K562 (cell line): ENCODE measurements at regions not wholly inside any gene's neighbourhood (a gene's known extent, or its start where the extent isn't known, plus 50 kb on each side); places are given as distances from the start of the nearest gene placed in this dataset.

ENCODE experiments used
- ATAC-seq: fragments of 200-7000 bp; cut with Tn5 transposase; 3 replicates; pipeline ENCODE4 v1.9.1; 2020; ENCODE audit warnings: moderate library complexity
- BruUV-seq: library from RNA; stranded (reverse); fragments of 400-500 nt; replicated peaks from 2 replicates; lab custom pipeline; 2021; lab: Mats Ljungman, UMichigan
- CTCF ChIA-PET: fragments of 300-600 bp; formaldehyde crosslinking; extraction: SDS; loops from one replicate; lab custom pipeline; 2021; ENCODE audit warnings: low intra/inter-chr PET ratio; lab: Yijun Ruan, JAX
- POLR2A ChIA-PET: fragments of 300-600, 350-650 bp; sonication (Branson Sonifier 250); formaldehyde crosslinking; extraction: SDS; loops from one replicate; lab custom pipeline; 2021; ENCODE audit warnings: antibody characterized with exemption, inconsistent platforms; lab: Yijun Ruan, JAX
- DNase-seq, 4 experiments: peaks; one replicate each; pipeline versions ENCODE4 v3.0.0 to v3.0.0-alpha.2; 2011 to 2018; ENCODE audit warnings: low spot score in 3 of 4, mixed read lengths in 3 of 4; ENCODE audit errors: extremely low read depth in 1 of 4
- FAIRE-seq: peaks from 2 replicates; lab custom pipeline; 2011; peaks lifted over from hg19 to GRCh38; lab: Jason Lieb, UNC
- H2AFZ ChIP-seq: 2 replicates; pipeline ENCODE4 v1.6.0; 2011; ENCODE audit warnings: low read depth, low read length, control low read depth, inconsistent platforms
- H3K27ac ChIP-seq: fragments of 200-600 bp; 3 replicates; pipeline ENCODE4 v1.8.0; 2011; ENCODE audit warnings: low read depth, mild to moderate bottlenecking, control low read depth, inconsistent platforms, low read length, moderate library complexity, mixed read lengths; ENCODE audit errors: extremely low read depth
- H3K27me3 ChIP-seq, 2 experiments: fragments of 300-600 bp in 1 of 2; 2 replicates in 1 of 2; 3 replicates in 1 of 2; pipeline versions ENCODE4 v1.6.0 to v1.8.0; 2011; ENCODE audit warnings: inconsistent platforms in 2 of 2, low read length in 2 of 2, mild to moderate bottlenecking in 1 of 2, mixed read lengths in 1 of 2, moderate library complexity in 1 of 2; ENCODE audit not compliant: control insufficient read depth in 2 of 2, insufficient read depth in 2 of 2
- H3K36me3 ChIP-seq: fragments of 300-600 bp; 3 replicates; pipeline ENCODE4 v1.8.0; 2011; ENCODE audit warnings: mild to moderate bottlenecking, low read length, inconsistent platforms; ENCODE audit not compliant: control insufficient read depth, insufficient read depth
- H3K4me1 ChIP-seq, 2 experiments: fragments of 200-600 bp in 1 of 2; replicated peaks in 1 of 2; 2 replicates in 1 of 2; 3 replicates in 1 of 2; pipeline versions ENCODE4 v1.5.1 to v1.8.0; 2011; ENCODE audit warnings: inconsistent platforms in 2 of 2, low read length in 2 of 2, mild to moderate bottlenecking in 1 of 2, mixed read lengths in 1 of 2, moderate library complexity in 1 of 2; ENCODE audit not compliant: control insufficient read depth in 2 of 2, insufficient read depth in 2 of 2
- H3K4me2 ChIP-seq: 2 replicates; pipeline ENCODE4 v1.6.1; 2011; ENCODE audit warnings: low read length, control low read depth, inconsistent platforms, mixed read lengths; ENCODE audit not compliant: insufficient read depth
- H3K4me3 ChIP-seq: fragments of 200-600 bp; sonication (generic), shearing (Covaris generic); 2 replicates; pipeline ENCODE4 v1.5.1; 2016; ENCODE audit warnings: control low read depth, inconsistent platforms
- H3K79me2 ChIP-seq: fragments of 200-600 bp; 3 replicates; pipeline ENCODE4 v1.8.0; 2011; ENCODE audit warnings: low read length, inconsistent platforms; ENCODE audit not compliant: control insufficient read depth, insufficient read depth
- H3K9ac ChIP-seq, 2 experiments: 2 replicates each; pipeline versions ENCODE4 v1.6.0 to v1.6.1; 2011; ENCODE audit warnings: low read depth in 2 of 2, low read length in 2 of 2, control low read depth in 1 of 2, inconsistent platforms in 1 of 2, mild to moderate bottlenecking in 1 of 2, mixed read lengths in 1 of 2; ENCODE audit not compliant: insufficient read depth in 1 of 2
- H3K9me1 ChIP-seq: one replicate; pipeline ENCODE4 v1.6.0; 2011; ENCODE audit warnings: inconsistent platforms, mild to moderate bottlenecking, low read length, moderate library complexity; ENCODE audit not compliant: control insufficient read depth, insufficient read depth
- H3K9me3 ChIP-seq: replicated peaks from 2 replicates; pipeline ENCODE4 v1.5.1; 2011; ENCODE audit warnings: low read depth, low read length, inconsistent platforms; ENCODE audit not compliant: control insufficient read depth, insufficient read depth
- H4K20me1 ChIP-seq: replicated peaks from 2 replicates; pipeline ENCODE4 v1.6.1; 2011; ENCODE audit warnings: low read length, inconsistent platforms, mixed read lengths; ENCODE audit not compliant: control insufficient read depth, insufficient read depth
- BCL6 ChIP-seq: fragments of 250-450 bp; sonication (Bioruptor Pico); IDR thresholded peaks from 2 replicates; pipeline ENCODE4 v1.4.0; 2020
- DDX20 ChIP-seq: fragments of 450-650 bp; IDR thresholded peaks from 2 replicates; pipeline ENCODE4 v1.6.1; 2016; ENCODE audit warnings: missing genetic modification characterization, low read depth, mild to moderate bottlenecking, missing compliant biosample characterization, moderate library complexity
- IRF1 ChIP-seq: sonication (generic); formaldehyde crosslinking; IDR thresholded peaks from 2 replicates; pipeline ENCODE4 v1.8.0; 2022; ENCODE audit warnings: missing genetic modification reagents, mild to moderate bottlenecking, borderline replicate concordance
- JUN ChIP-seq, 2 experiments: sonication (generic) in 1 of 2; formaldehyde crosslinking in 1 of 2; IDR thresholded peaks; 2 replicates each; pipeline versions ENCODE4 v1.6.1 to v1.8.0; 2012 to 2022; ENCODE audit warnings: borderline replicate concordance in 2 of 2, mild to moderate bottlenecking in 2 of 2, improper control_type of control experiment in 1 of 2, low read depth in 1 of 2, low read length in 1 of 2, missing genetic modification reagents in 1 of 2
- TEAD4 ChIP-seq, 2 experiments: sonication (generic) in 1 of 2; formaldehyde crosslinking in 1 of 2; IDR thresholded peaks; 2 replicates each; pipeline versions ENCODE4 v1.6.1 to v1.8.0; 2012 to 2022; ENCODE audit warnings: borderline replicate concordance in 1 of 2, inconsistent platforms in 1 of 2, low read length in 1 of 2, mild to moderate bottlenecking in 1 of 2, missing genetic modification reagents in 1 of 2
- ZC3H8 ChIP-seq: fragments of 450-650 bp; IDR thresholded peaks from 2 replicates; pipeline ENCODE4 v1.6.1; 2017
- ZNF717 ChIP-seq: fragments of 250-450 bp; sonication (Bioruptor Pico); IDR thresholded peaks from 2 replicates; pipeline ENCODE4 v1.5.0; 2021
- WGBS: fragments of 100-300 bp; shearing (Covaris generic); methylation state at CpG from one replicate; pipeline ENCODE4 v1.1.6; 2016; ENCODE audit warnings: low coverage, mixed read lengths; ENCODE audit not compliant: insufficient coverage; ENCODE audit errors: missing lambda C conversion rate; 5-methylcytosine and 5-hydroxymethylcytosine counted together
- in situ Hi-C: fragments of 300-500 bp; cut with MboI; formaldehyde crosslinking; loops from 4 replicates; pipeline ENCODE4 v1.15.0; 2018; ENCODE audit warnings: inconsistent platforms, mixed read lengths
- intact Hi-C: fragments of 100-400 bp; cut with micrococcal nuclease; formaldehyde crosslinking; loops from 2 replicates; pipeline ENCODE4 v1.14.2; 2022

DNA sequence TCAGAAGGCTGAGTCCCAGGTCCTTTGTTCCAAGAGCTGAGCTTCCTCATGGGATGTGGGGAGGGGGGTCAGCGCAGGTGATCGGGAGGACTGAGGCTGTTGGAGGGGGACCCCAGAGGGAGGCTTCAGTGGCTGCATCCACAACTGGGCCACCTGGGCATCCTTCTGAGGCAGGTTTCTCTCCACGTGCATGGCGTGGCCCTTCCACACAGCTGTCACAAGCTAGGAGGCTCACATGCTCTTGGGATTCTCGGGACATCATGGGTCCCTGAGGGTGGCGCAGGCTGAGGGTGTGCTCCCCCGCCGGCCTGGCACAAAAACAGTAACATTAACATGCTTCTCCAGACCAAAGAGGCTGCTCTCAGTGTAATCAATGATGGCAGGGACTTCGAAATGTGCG is 229.6 kb upstream of the AJAP1 start:
- Histone ChIP-seq H3K9ac (no peak overlapping the region), H3K79me2 (no peaks in the 10 kb centered on the region), H3K36me3 (no peaks in the 10 kb centered on the region), H3K27ac (no peak overlapping the region), H3K9me3 (peaks cover 2% of the 10 kb centered on the region; the same call in 1 of the 2 replicates), H3K4me3 (no peak overlapping the region), H4K20me1 (no peaks in the 10 kb centered on the region), H3K4me2 (no peak overlapping the region), H3K4me1 (no peaks in the 10 kb centered on the region), H3K9me1 (no peaks in the 10 kb centered on the region), H3K27me3 (no peaks in the 10 kb centered on the region), H2AFZ (no peak overlapping the region)
- no TSS peak for BruUV-seq
- 6% methylated on average over 10 of the region's 10 CpGs for WGBS
- ATAC-seq (no peak), FAIRE-seq (no peak), DNase-seq (no peak)
- intact Hi-C loops: no loop called here
- CTCF ChIA-PET: no interaction called here
- in situ Hi-C loops: no loop called here
- TF ChIP-seq JUN (IDR thresholded peaks at IDR 0.05; ENCODE audit: borderline replicate concordance, low read depth, low read length): no peak
- no peak for TF ChIP-seq JUN (CRISPR knock-in tag; IDR thresholded peaks at IDR 0.05; ENCODE audit: borderline replicate concordance)
- no peak for TF ChIP-seq TEAD4 (IDR thresholded peaks at IDR 0.05; ENCODE audit: low read length)
- TF ChIP-seq TEAD4 (CRISPR knock-in tag; IDR thresholded peaks at IDR 0.05; ENCODE audit: borderline replicate concordance): no peak
- no peak for TF ChIP-seq IRF1 (CRISPR knock-in tag)
- TF ChIP-seq BCL6 (CRISPR knock-in tag): no peak
- TF ChIP-seq ZNF717 (CRISPR knock-in tag): no peak
- TF ChIP-seq DDX20 (tag): no peak
- no peak for TF ChIP-seq ZC3H8
- POLR2A ChIA-PET: no interaction called here
